Stimulated activated CD4-positive, alpha-beta T cell treated with anti-CD3 and anti-CD28 coated beads, Interleukin-4, amount 100 ng/mL, for 1 hour (primary cell): ENCODE measurements at regions not wholly inside any gene's neighbourhood (a gene's known extent, or its start where the extent isn't known, plus 50 kb on each side); places are given as distances from the start of the nearest gene placed in this dataset.

ENCODE experiments used
- DNase-seq: peaks from one replicate; pipeline ENCODE4 v3.0.0-alpha.2; 2020

GRCh38 chr15:88378188-88378637 lies 89.0 kb downstream of the MRPL46 start:
- DNase-seq: no peak

- DNase-seq: no peak
Observed at GRCh38 chr15:88377509-88377908, 89.7 kb downstream of the MRPL46 start.

GRCh38 chr15:88376574-88377174 lies 90.5 kb downstream of the MRPL46 start:
- DNase-seq: no peak

GRCh38 chr15:88375234-88375927 lies 91.8 kb downstream of the MRPL46 start:
- no peak for DNase-seq

- no peak for DNase-seq
Observed at GRCh38 chr15:88365124-88365523, 102.1 kb downstream of the MRPL46 start.

- DNase-seq: no peak
Observed at GRCh38 chr15:88348579-88349230, 92.2 kb upstream of the NTRK3 start.

DNA sequence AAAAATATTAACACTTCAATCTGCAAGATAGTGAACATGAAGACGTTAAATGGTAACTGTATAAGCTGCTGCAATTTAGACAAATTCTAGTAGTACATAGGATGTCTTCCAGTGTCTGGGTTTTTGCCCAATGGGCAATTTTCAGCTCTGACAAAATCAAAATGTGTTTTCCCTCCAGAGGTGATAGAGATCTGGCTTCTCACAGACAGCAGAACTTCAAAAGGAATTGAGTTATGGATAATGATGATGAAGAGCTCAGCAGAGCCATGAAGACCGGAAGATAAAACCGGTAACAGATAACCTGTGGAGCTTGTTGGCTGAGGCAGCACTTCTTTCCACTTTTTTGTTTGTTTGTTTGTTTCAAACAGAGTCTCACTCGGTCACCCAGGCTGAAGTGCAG lies 89.4 kb upstream of the NTRK3 start:
- no peak for DNase-seq

GRCh38 chr15:88344786-88345185 lies 88.2 kb upstream of the NTRK3 start:
- DNase-seq: no peak

DNA sequence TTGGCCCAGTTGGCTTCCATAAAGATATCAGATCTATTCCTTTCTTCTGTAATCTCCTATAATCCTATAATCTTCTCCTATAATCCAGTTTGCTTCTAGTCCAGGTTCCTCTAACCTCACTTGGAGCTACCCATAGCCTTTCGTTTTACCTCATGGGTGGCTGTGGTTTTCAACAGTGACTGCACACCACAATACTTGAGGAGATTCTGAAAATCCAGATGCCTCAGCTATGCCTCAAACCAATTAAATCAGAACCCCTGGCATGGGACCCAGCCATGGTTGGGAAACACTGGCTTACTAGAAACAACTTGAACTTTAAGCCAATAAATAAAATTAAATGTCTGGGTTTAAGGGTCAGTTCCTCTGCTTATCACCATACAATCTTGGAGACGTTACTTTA lies 86.1 kb upstream of the NTRK3 start:
- DNase-seq: no peak

DNA sequence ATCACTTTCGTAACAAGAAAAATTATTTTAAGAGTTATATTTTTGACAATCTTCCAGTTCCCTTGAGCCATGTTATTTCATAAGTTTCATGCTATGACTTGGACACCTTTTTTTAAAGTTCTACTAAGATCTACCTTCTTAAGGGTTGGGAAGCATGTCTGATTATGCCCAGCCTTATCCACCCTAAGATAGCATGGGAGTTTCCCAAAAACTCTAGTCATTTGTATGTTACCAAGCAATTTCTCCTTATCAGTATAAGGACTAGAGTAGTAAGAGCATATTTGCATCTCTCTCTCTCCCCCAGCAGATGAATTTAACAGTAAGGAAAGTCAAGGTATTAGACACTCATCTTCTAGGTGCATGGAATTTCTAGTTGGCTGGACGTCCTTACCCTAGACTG lies 85.1 kb upstream of the NTRK3 start:
- no peak for DNase-seq

DNA sequence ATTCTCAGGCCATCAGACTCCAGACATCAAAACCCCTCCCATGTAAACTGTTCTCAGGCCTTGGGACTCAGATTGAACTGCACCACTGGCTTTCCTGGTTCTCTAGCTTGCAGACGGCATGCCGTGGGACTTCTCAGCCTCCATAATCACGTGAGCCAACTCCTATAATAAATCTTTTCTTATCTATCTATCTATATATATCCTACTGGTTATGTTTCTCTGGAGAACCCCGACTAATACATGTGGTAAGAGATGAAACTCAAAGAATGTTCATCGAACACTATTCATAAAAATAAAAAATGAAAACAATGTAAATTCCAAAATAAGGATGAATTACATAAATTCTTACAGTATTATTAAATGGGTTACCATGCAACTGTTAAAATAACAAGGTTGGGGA lies 84.5 kb upstream of the NTRK3 start:
- no peak for DNase-seq

DNA sequence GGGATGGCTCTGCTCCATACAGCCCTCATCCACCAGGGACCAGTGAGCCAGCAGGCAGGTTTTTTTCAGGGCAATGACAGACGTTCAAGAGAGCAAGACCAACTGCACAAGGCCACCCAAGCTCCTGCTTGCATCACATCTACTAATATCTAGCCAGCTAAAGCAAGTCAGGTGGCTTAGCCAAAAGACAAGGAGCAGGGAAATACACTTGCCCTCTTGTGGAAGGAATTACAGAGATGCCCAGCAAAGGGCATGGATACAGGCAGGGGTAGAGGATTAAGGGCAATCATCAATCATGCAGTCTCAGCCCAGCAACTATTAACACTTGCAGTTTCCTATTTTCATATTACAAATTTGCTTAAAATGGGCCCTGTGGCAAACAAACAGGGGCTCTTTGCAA lies 81.5 kb upstream of the NTRK3 start:
- no peak for DNase-seq

- DNase-seq: no peak
Observed at GRCh38 chr15:88335074-88335473, 78.5 kb upstream of the NTRK3 start.

GRCh38 chr15:88334436-88334835 lies 77.9 kb upstream of the NTRK3 start:
- DNase-seq: no peak

DNA sequence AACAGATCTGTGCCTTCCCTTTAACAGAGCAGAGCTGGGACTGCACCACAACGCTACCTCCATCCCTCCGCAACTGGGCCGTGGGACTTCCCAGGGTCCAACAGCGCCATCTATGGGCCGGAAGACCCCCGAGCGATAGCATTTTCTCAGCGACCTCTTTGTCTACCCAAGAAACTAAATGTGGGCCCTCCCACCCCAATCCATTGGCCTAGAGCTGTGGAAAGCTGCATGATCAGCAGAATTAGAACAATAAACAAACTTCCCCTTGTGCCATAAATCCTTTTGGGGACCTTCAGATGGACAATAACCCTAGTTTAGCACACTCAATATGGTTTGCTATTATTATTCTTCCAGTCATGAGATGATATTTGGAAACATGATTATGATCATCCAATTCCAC lies 74.8 kb upstream of the NTRK3 start:
- DNase-seq: peak; percentile 38

- DNase-seq: no peak
Observed at GRCh38 chr15:88326924-88327323, 70.4 kb upstream of the NTRK3 start.

- DNase-seq: no peak
Observed at GRCh38 chr15:88324741-88325065, 68.2 kb upstream of the NTRK3 start.

DNA sequence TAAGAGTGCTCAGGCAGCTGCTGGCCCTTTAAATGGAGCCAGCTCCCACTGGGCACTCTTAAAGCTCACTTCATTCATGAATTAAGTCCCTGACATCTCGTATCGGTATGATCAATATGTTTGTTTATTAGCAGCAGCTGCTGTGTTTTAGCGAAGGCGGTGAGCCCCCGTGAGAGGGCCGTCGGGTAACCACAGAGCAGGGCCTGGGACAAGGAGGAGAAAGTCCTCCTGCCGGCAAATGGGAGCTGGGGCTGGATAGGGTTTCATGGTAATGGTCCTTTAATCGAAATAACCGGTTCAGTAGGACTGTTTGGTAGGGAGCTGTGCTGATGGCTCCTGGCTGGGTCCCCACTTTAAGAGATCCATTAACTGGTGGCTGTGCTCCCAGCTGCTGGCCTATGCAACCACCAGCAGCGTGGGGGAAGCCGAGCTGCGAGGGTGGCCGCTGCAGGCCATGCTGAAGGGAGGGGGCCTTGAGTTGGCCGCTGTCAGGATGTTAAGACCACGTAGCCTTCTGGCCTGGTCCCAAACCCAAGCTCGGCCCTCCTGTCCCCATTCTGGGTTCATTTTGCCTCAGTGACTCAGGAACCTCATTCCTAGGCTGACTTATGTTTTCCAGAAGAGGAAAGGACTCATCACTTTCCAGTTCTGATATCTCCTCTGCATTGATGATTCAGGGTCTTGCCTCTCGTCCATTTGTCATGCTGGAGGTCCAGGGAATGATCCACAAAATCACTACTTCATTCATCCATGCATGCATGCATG lies 67.6 kb upstream of the NTRK3 start:
- no peak for DNase-seq

- DNase-seq: no peak
Observed at GRCh38 chr15:88323468-88323867, 66.9 kb upstream of the NTRK3 start.

GRCh38 chr15:88322461-88322860 lies 65.9 kb upstream of the NTRK3 start:
- no peak for DNase-seq

GRCh38 chr15:88321271-88321670 lies 64.7 kb upstream of the NTRK3 start:
- no peak for DNase-seq

- DNase-seq: no peak
Observed at GRCh38 chr15:88316586-88316985, 60.0 kb upstream of the NTRK3 start.

GRCh38 chr15:88315221-88315878 lies 58.8 kb upstream of the NTRK3 start:
- no peak for DNase-seq
